Heart right ventricle (tissue), 16 donors: ENCODE measurements at regions not wholly inside any gene's neighbourhood (a gene's known extent, or its start where the extent isn't known, plus 50 kb on each side); places are given as distances from the start of the nearest gene placed in this dataset.

ENCODE experiments used
- ATAC-seq, 8 donors: fragments of 200-7000 bp; cut with Tn5 transposase; one replicate each; pipeline ENCODE4 v1.9.1; 2020; ENCODE audit warnings: mild to moderate bottlenecking in 8 of 8, moderate library complexity in 8 of 8, moderate number of reproducible peaks in 1 of 8
- DNase-seq, 2 donors: peaks; one replicate each; pipeline ENCODE4 v3.0.0-alpha.2; 2020
- H3K27ac ChIP-seq, 10 donors: fragments of 200-600 bp; sonication (generic) in 2 of 10; one replicate each; pipeline versions ENCODE4 v1.5.0 to v1.8.0; 2020 to 2022; ENCODE audit warnings: mild to moderate bottlenecking in 3 of 10
- H3K27me3 ChIP-seq, 7 donors: fragments of 200-600 bp; one replicate each; pipeline ENCODE4 v1.8.0; 2021 to 2022; ENCODE audit warnings: mild to moderate bottlenecking in 2 of 7
- H3K36me3 ChIP-seq, 9 donors: fragments of 200-600 bp; sonication (generic) in 1 of 9; one replicate each; pipeline versions ENCODE4 v1.5.0 to v1.8.0; 2020 to 2022; ENCODE audit warnings: mild to moderate bottlenecking in 2 of 9
- H3K4me1 ChIP-seq, 9 donors: fragments of 200-600 bp; sonication (generic) in 1 of 9; one replicate each; pipeline versions ENCODE4 v1.5.0 to v1.8.0; 2020 to 2022; ENCODE audit warnings: mild to moderate bottlenecking in 4 of 9
- H3K4me3 ChIP-seq, 10 donors: fragments of 200-600 bp; sonication (generic) in 2 of 10; one replicate each; pipeline versions ENCODE4 v1.5.0 to v1.8.0; 2020 to 2022; ENCODE audit warnings: mild to moderate bottlenecking in 7 of 10, moderate library complexity in 2 of 10
- H3K9me3 ChIP-seq, 11 donors: fragments of 200-600 bp in 10 of 11; sonication (generic) in 2 of 11; one replicate each; pipeline versions ENCODE4 v1.5.0 to v1.8.0; 2013 to 2022; ENCODE audit warnings: mild to moderate bottlenecking in 2 of 11, control low read depth in 1 of 11, moderate library complexity in 1 of 11
- CTCF ChIP-seq, 9 donors: fragments of 200-600 bp; sonication (generic) in 2 of 9; IDR thresholded peaks; one replicate each; pipeline versions ENCODE4 v1.5.0 to v1.8.0; 2021 to 2022; ENCODE audit warnings: antibody characterized with exemption in 9 of 9, mild to moderate bottlenecking in 5 of 9, moderate library complexity in 1 of 9
- WGBS, 2 donors: extraction: QIAGEN DNeasy Blood & Tissue Kit; methylation state at CpG; one replicate each; pipeline ENCODE4 v1.1.7; 2013; ENCODE audit warnings: inconsistent platforms in 1 of 2; 5-methylcytosine and 5-hydroxymethylcytosine counted together
- intact Hi-C, 10 donors: fragments of 100-400 bp; cut with DNase I; formaldehyde crosslinking; loops; one replicate each; pipeline versions ENCODE4 v1.11.1 to v1.14.2; 2022
- donor health status: Arrhythmogenic right ventricular cardiomyopathy.
- donor health status: ischemic (EF 13 %, LVEDD 7.1; RV severe dilation, severe dysfunction).
- donor health status: healthy with polysubstance abuse.
- donor health status: DM: no; HTN: yes; CAD: no.
- donor health status: DM: no; HTN: no; CAD: no.
- donor health status: ischemic (EF 25% LVEDD 6.9; RV normal size, moderate dysfunction).
- donor health status: ischemic (EF 25% LVEDD 5.7; RV mildly dilated, moderate dysfunction).
- donor health status: healthy.
- donor health status: DM: yes; HTN: yes; CAD: no.
- donor health status: Ischemic cardiomyopathy.
- donor health status: ischemic (EF 35%, LVEDD 5.7; RV mildly dilated, moderate dysfunction).
- donor health status: nonischemic (EF 11% LVEDD 7.7; RV severe dilation, severe dysfunction).
- donor health status: DM: yes; HTN: yes; CAD: no.
- donor health status: PGD.
- donor health status: ischemic (EF 29% LVEDD 5.4; RV normal size, mild dysfunction).
- donor health status: nonischemic (EF 23%, LVEDD 6.1; RV moderate dilation, normal function).

DNA sequence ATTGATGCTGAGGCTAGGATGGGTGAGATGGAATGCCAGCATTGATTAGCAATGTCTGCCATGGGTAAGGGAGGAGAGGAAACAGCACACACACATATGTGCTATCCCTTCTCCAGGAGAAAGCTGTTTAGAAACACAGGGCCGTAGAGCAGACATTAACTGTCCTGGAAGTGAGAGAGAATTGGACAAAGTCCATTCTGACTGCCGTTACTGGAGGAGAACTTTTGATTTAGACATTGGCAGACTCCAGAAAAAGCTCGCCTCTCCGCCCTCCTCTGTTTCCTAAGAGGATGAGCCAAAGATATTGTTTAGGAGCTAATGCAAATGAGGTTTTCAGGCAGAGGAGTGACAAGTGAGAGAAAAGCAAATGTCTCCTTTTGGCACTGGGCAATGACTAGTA is 237.0 kb downstream of the HAPSTR1 start:
- WGBS, 2 donors: 50 to 55% methylated on average over 4 of the region's 4 CpGs
- intact Hi-C loops: no loop called here
- no peak for TF ChIP-seq CTCF (IDR thresholded peaks at IDR 0.05)

GRCh38 chr16:9330095-9330494 is 238.7 kb downstream of the HAPSTR1 start:
- H3K9me3 ChIP-seq: peaks cover 0 to 9% (median 0%) of the 10 kb centered on the region in 11 donors
- no peak for ATAC-seq
- TF ChIP-seq CTCF (IDR thresholded peaks at IDR 0.05): no peak
- H3K27ac ChIP-seq: no peak overlapping the region
- no peak overlapping the region for H3K4me3 ChIP-seq
- H3K36me3 ChIP-seq: no peaks in the 10 kb centered on the region
- 55 to 62% methylated on average over 7 of the region's 7 CpGs for WGBS, 2 donors
- no peaks in the 10 kb centered on the region for H3K27me3 ChIP-seq
- H3K4me1 ChIP-seq: no peaks in the 10 kb centered on the region
- intact Hi-C loops: no loop called here
- no peak for DNase-seq

More for the DNA sequence above, 237.0 kb downstream of the HAPSTR1 start:
- Histone ChIP-seq H3K4me3 (no peak overlapping the region), H3K9me3 (peaks cover 0 to 9% (median 0%) of the 10 kb centered on the region in 11 donors), H3K27me3 (no peaks in the 10 kb centered on the region), H3K27ac (no peak overlapping the region), H3K36me3 (no peaks in the 10 kb centered on the region), H3K4me1 (no peaks in the 10 kb centered on the region)
- no peak for ATAC-seq
- no peak for DNase-seq

DNA sequence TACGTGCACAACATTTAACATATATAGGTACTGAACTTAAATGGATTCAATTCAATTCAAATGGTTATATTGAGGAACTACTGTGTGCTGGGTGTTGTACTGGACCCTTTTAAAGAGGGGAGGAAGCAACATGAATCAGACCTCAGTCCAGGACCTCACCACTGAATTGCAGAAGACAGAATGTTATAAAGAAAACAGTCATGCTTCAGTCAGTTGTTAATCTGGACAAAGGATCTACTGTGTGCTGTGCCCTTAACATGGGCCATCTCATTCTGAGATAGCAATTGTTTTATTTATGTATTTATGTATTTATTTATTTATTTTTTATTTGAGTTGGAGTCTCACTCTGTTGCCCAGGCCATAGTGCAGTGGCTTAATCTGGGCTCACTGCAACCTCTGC is 240.1 kb downstream of the HAPSTR1 start:
- no peaks in the 10 kb centered on the region for H3K27me3 ChIP-seq
- peaks cover 0 to 9% (median 0%) of the 10 kb centered on the region in 11 donors for H3K9me3 ChIP-seq
- ATAC-seq (no peak), DNase-seq (no peak)
- no peak overlapping the region for H3K27ac ChIP-seq
- no peak for TF ChIP-seq CTCF (IDR thresholded peaks at IDR 0.05)
- WGBS, 2 donors: 93 to 96% methylated on average over 1 of the region's 1 CpG
- intact Hi-C loops: no loop called here
- H3K36me3 ChIP-seq: no peaks in the 10 kb centered on the region
- no peaks in the 10 kb centered on the region for H3K4me1 ChIP-seq
- H3K4me3 ChIP-seq: no peak overlapping the region

GRCh38 chr16:9332574-9333148 is 241.2 kb downstream of the HAPSTR1 start:
- Histone ChIP-seq H3K4me3 (no peak overlapping the region), H3K27ac (no peak overlapping the region), H3K9me3 (peaks cover 0 to 9% (median 0%) of the 10 kb centered on the region in 11 donors), H3K4me1 (peaks cover 0 to 1% (median 0%) of the 10 kb centered on the region in 9 donors), H3K36me3 (no peaks in the 10 kb centered on the region), H3K27me3 (no peaks in the 10 kb centered on the region)
- intact Hi-C loops: no loop called here
- 91 to 95% methylated on average over 5 of the region's 5 CpGs for WGBS, 2 donors
- no peak for TF ChIP-seq CTCF (IDR thresholded peaks at IDR 0.05)
- no peak for DNase-seq
- no peak for ATAC-seq
